Stomach (tissue), 4 donors: ENCODE measurements at regions not wholly inside any gene's neighbourhood (a gene's known extent, or its start where the extent isn't known, plus 50 kb on each side); places are given as distances from the start of the nearest gene placed in this dataset.

Source experiments
- EP300 ChIP-seq: sonication (generic); formaldehyde crosslinking; IDR thresholded peaks from one replicate; pipeline ENCODE4 v1.6.1; 2017; ENCODE audit warnings: antibody characterized with exemption
- POLR2A ChIP-seq, 4 donors: fragments of 450-650 bp; IDR thresholded peaks; one replicate each; pipeline ENCODE4 v1.6.1; 2016; ENCODE audit warnings: antibody characterized with exemption in 4 of 4, control low read depth in 2 of 4, mild to moderate bottlenecking in 1 of 4, moderate library complexity in 1 of 4
- POLR2AphosphoS5 ChIP-seq, 3 donors: sonication (generic); formaldehyde crosslinking; IDR thresholded peaks; one replicate each; pipeline ENCODE4 v1.6.1; 2016; ENCODE audit warnings: antibody characterized with exemption in 3 of 3
- TF ChIP-seq, protein P1 (sequence below), 7 experiments: fragments of 450-650 bp in 4 of 7; fragments of 200-600 bp in 3 of 7; sonication (generic) in 3 of 7; IDR thresholded peaks; one replicate each; pipeline ENCODE4 v1.5.1; 2016 to 2019; ENCODE audit warnings: antibody characterized with exemption in 7 of 7, control low read depth in 2 of 7, mild to moderate bottlenecking in 1 of 7

DNA sequence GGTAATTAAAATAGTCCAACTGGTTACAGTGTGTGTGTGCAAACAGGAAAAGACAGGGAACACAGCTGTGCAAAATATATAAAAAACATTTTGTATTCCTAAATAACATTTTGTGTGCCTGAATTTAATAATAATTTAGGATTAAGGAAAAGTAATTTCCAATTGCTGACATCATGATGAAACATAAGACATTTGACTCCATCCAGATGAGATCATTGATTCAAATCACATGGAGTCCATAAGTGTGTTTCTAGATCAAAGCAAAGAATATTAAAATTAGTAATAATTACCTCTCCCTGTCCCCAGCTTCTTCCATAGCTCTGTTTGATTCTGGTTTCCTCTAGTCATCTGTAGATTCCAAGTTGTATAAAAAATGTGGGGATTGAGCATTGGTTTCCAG, 64.6 kb upstream of the BTN3A2 start:
- TF ChIP-seq POLR2A (IDR thresholded peaks at IDR 0.05) (no peak), POLR2AphosphoS5 (IDR thresholded peaks at IDR 0.05) (no peak), EP300 (no peak)
- TF ChIP-seq, protein P1, sequence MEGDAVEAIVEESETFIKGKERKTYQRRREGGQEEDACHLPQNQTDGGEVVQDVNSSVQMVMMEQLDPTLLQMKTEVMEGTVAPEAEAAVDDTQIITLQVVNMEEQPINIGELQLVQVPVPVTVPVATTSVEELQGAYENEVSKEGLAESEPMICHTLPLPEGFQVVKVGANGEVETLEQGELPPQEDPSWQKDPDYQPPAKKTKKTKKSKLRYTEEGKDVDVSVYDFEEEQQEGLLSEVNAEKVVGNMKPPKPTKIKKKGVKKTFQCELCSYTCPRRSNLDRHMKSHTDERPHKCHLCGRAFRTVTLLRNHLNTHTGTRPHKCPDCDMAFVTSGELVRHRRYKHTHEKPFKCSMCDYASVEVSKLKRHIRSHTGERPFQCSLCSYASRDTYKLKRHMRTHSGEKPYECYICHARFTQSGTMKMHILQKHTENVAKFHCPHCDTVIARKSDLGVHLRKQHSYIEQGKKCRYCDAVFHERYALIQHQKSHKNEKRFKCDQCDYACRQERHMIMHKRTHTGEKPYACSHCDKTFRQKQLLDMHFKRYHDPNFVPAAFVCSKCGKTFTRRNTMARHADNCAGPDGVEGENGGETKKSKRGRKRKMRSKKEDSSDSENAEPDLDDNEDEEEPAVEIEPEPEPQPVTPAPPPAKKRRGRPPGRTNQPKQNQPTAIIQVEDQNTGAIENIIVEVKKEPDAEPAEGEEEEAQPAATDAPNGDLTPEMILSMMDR (IDR thresholded peaks at IDR 0.05) = no peak
